OCI-LY1 (cell line): ENCODE measurements at regions not wholly inside any gene's neighbourhood (a gene's known extent, or its start where the extent isn't known, plus 50 kb on each side); places are given as distances from the start of the nearest gene placed in this dataset.

Experiments
- H2AFZ ChIP-seq: fragments of 200-600 bp; sonication (generic), shearing (Covaris generic); 2 replicates; pipeline ENCODE4 v1.6.0; 2014; ENCODE audit warnings: antibody characterized with exemption, mild to moderate bottlenecking, low read length
- H3F3A ChIP-seq: fragments of 200-600 bp; sonication (generic), shearing (Covaris generic); 2 replicates; pipeline ENCODE4 v1.6.0; 2014; ENCODE audit warnings: mild to moderate bottlenecking, antibody characterized with exemption, low read length, moderate library complexity; ENCODE audit not compliant: insufficient read depth
- H3K27ac ChIP-seq: fragments of 200-600 bp; sonication (generic); 2 replicates; pipeline ENCODE4 v1.5.1; 2014; ENCODE audit warnings: low read length, mixed run types, mild to moderate bottlenecking, low read depth; ENCODE audit not compliant: poor library complexity, severe bottlenecking
- H3K27me3 ChIP-seq: fragments of 200-600 bp; sonication (generic); 2 replicates; pipeline ENCODE4 v1.6.0; 2014; ENCODE audit warnings: antibody characterized with exemption, mild to moderate bottlenecking, low read length, moderate library complexity; ENCODE audit not compliant: insufficient read depth
- H3K36me3 ChIP-seq: fragments of 200-600 bp; sonication (generic); 2 replicates; pipeline ENCODE4 v1.6.1; 2014; ENCODE audit warnings: mild to moderate bottlenecking, antibody characterized with exemption, low read length, moderate library complexity, mixed read lengths; ENCODE audit not compliant: insufficient read depth
- H3K4me1 ChIP-seq: fragments of 200-600 bp; sonication (generic); 2 replicates; pipeline ENCODE4 v1.5.1; 2014; ENCODE audit warnings: mild to moderate bottlenecking, low read length, moderate library complexity; ENCODE audit not compliant: insufficient read depth, severe bottlenecking
- H3K4me2 ChIP-seq: fragments of 200-600 bp; sonication (generic), shearing (Covaris generic); 2 replicates; pipeline ENCODE4 v1.6.1; 2014; ENCODE audit warnings: low read length
- H3K4me3 ChIP-seq: fragments of 200-600 bp; sonication (generic); 2 replicates; pipeline ENCODE4 v1.5.1; 2014; ENCODE audit warnings: low read length, low read depth, mild to moderate bottlenecking, mixed read lengths; ENCODE audit not compliant: poor library complexity, severe bottlenecking
- H3K79me2 ChIP-seq: fragments of 200-600 bp; shearing (Covaris generic); 2 replicates; pipeline ENCODE4 v1.6.1; 2016; ENCODE audit warnings: mixed run types, low read length, mixed read lengths; ENCODE audit not compliant: insufficient read depth
- H3K9ac ChIP-seq: fragments of 200-600 bp; sonication (generic), shearing (Covaris generic); 2 replicates; pipeline ENCODE4 v1.6.1; 2014; ENCODE audit warnings: mild to moderate bottlenecking, low read length, mixed read lengths
- H3K9me2 ChIP-seq: fragments of 200-600 bp; sonication (generic), shearing (Covaris generic); 2 replicates; pipeline ENCODE4 v1.6.1; 2014; ENCODE audit warnings: low read depth, mild to moderate bottlenecking, low read length, mixed read lengths
- H3K9me3 ChIP-seq: fragments of 200-600 bp; shearing (Covaris generic); 2 replicates; pipeline ENCODE4 v1.6.1; 2014; ENCODE audit warnings: low read length, mixed read lengths
- H4K20me1 ChIP-seq: fragments of 200-600 bp; sonication (generic), shearing (Covaris generic); 2 replicates; pipeline ENCODE4 v1.6.0; 2016; ENCODE audit warnings: mild to moderate bottlenecking, low read length; ENCODE audit not compliant: insufficient read depth
- EZH2 ChIP-seq: fragments of 200-600 bp; sonication (generic), shearing (Covaris generic); IDR thresholded peaks from 2 replicates; pipeline ENCODE4 v1.8.0; 2017; ENCODE audit warnings: borderline replicate concordance, mixed run types, mild to moderate bottlenecking, antibody characterized with exemption, low read length, moderate library complexity, mixed read lengths
- TF ChIP-seq, protein P1 (sequence below): fragments of 200-600 bp; sonication (generic), shearing (Covaris generic); IDR thresholded peaks from 2 replicates; pipeline ENCODE4 v1.5.1; 2017; ENCODE audit warnings: mild to moderate bottlenecking, antibody characterized with exemption, low read length, moderate library complexity, mixed read lengths

DNA sequence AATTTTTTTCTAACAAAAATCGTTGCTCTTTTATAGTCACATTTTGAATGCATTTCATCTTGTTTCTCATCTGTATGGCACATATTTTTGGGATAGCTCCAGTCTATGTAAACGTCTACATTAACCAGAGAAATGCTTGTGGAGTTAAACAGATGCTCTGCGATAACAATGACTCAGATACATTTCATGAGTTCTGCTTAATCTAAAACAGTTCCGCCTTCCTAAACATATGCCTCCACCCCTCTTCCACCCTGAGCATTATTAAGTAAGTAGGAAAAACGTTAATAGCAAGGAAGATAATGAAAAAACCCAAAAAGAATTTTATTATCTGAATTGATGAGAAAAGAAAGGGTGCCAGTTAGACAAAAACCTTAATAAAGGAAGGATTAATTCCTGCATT, 396.1 kb downstream of the TUSC7 start:
- Histone ChIP-seq H3K4me1 (no peaks in the 10 kb centered on the region), H3K4me3 (no peak overlapping the region), H3K9me3 (no peaks in the 10 kb centered on the region), H3K36me3 (no peaks in the 10 kb centered on the region), H3K79me2 (no peaks in the 10 kb centered on the region), H3K4me2 (no peak overlapping the region), H2AFZ (no peak overlapping the region; the same call in 1 of the 2 replicates), H3F3A (no peaks in the 10 kb centered on the region), H3K9me2 (no peaks in the 10 kb centered on the region), H4K20me1 (no peaks in the 10 kb centered on the region), H3K9ac (no peak overlapping the region), H3K27ac (no peak overlapping the region), H3K27me3 (no peaks in the 10 kb centered on the region)
- no peak for TF ChIP-seq EZH2
- TF ChIP-seq, protein P1, sequence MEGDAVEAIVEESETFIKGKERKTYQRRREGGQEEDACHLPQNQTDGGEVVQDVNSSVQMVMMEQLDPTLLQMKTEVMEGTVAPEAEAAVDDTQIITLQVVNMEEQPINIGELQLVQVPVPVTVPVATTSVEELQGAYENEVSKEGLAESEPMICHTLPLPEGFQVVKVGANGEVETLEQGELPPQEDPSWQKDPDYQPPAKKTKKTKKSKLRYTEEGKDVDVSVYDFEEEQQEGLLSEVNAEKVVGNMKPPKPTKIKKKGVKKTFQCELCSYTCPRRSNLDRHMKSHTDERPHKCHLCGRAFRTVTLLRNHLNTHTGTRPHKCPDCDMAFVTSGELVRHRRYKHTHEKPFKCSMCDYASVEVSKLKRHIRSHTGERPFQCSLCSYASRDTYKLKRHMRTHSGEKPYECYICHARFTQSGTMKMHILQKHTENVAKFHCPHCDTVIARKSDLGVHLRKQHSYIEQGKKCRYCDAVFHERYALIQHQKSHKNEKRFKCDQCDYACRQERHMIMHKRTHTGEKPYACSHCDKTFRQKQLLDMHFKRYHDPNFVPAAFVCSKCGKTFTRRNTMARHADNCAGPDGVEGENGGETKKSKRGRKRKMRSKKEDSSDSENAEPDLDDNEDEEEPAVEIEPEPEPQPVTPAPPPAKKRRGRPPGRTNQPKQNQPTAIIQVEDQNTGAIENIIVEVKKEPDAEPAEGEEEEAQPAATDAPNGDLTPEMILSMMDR: no peak

DNA sequence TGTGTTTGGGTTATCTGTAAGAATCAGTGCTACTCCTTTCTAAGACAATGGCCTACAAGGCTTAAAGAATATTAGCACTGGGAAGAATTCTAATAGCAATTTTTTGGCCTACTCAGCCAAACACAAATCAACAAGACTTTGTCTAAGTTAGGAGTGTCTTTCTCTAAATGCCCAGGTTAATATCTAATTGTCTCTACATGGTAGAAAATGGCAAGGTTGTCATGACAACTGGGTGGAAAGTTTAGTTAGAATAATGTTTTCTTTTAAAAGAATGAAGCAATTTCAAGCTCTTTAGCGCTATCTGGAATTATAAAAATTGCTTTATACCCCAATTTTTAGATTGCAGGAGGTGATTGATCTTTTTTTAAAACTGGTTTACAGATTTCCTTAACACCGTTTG, 396.8 kb downstream of the TUSC7 start:
- no peaks in the 10 kb centered on the region for H3K9me3 ChIP-seq
- H3K36me3 ChIP-seq: no peaks in the 10 kb centered on the region
- no peaks in the 10 kb centered on the region for H3K79me2 ChIP-seq
- no peaks in the 10 kb centered on the region for H3K9me2 ChIP-seq
- H3K4me1 ChIP-seq: no peaks in the 10 kb centered on the region
- no peak overlapping the region for H3K4me3 ChIP-seq
- H3K9ac ChIP-seq: no peak overlapping the region
- H4K20me1 ChIP-seq: no peaks in the 10 kb centered on the region
- no peak overlapping the region for H3K4me2 ChIP-seq
- no peaks in the 10 kb centered on the region for H3F3A ChIP-seq
- TF ChIP-seq EZH2: no peak
- TF ChIP-seq, protein P1: no peak
- no peaks in the 10 kb centered on the region for H3K27me3 ChIP-seq
- H3K27ac ChIP-seq: no peak overlapping the region
- H2AFZ ChIP-seq: no peak overlapping the region

- no peak overlapping the region for H3K4me3 ChIP-seq
- H3K9me3 ChIP-seq: no peaks in the 10 kb centered on the region
- no peaks in the 10 kb centered on the region for H3K36me3 ChIP-seq
- H3K9me2 ChIP-seq: no peaks in the 10 kb centered on the region
- no peaks in the 10 kb centered on the region for H3F3A ChIP-seq
- no peak overlapping the region for H3K4me2 ChIP-seq
- H3K4me1 ChIP-seq: no peaks in the 10 kb centered on the region
- no peak overlapping the region for H3K9ac ChIP-seq
- no peaks in the 10 kb centered on the region for H3K79me2 ChIP-seq
- no peak overlapping the region for H3K27ac ChIP-seq
- TF ChIP-seq, protein P1: no peak
- TF ChIP-seq EZH2: no peak
- no peaks in the 10 kb centered on the region for H3K27me3 ChIP-seq
- H4K20me1 ChIP-seq: no peaks in the 10 kb centered on the region
- H2AFZ ChIP-seq: no peak overlapping the region
Measured at GRCh38 chr3:117107946-117108345, 398.4 kb downstream of the TUSC7 start.
